ENCODE measurements at regions not wholly inside any gene's neighbourhood (a gene's known extent, or its start where the extent isn't known, plus 50 kb on each side); places are given as distances from the start of the nearest gene placed in this dataset.

GRCh38 chr10:43754569-43755260, 106.0 kb upstream of the ZNF32 start:
- DNase-seq: no peak

GRCh38 chr10:43753397-43754061, 104.8 kb upstream of the ZNF32 start:
- DNase-seq: no peak

GRCh38 chr10:43752682-43753081, 104.0 kb upstream of the ZNF32 start:
- no peak for DNase-seq

GRCh38 chr10:43751646-43752045, 103.0 kb upstream of the ZNF32 start:
- no peak for DNase-seq

- DNase-seq: no peak
Measured at GRCh38 chr10:43749940-43750552, 101.4 kb upstream of the ZNF32 start.

GRCh38 chr10:43749145-43749576, 100.5 kb upstream of the ZNF32 start:
- DNase-seq: no peak

- no peak for DNase-seq
Measured at GRCh38 chr10:43748560-43748959, 99.9 kb upstream of the ZNF32 start.

GRCh38 chr10:43746906-43747305, 98.2 kb upstream of the ZNF32 start:
- DNase-seq: no peak

GRCh38 chr10:43739161-43739560, 90.5 kb upstream of the ZNF32 start:
- no peak for DNase-seq

GRCh38 chr10:43737003-43737402, 88.3 kb upstream of the ZNF32 start:
- no peak for DNase-seq

- no peak for DNase-seq
Measured at GRCh38 chr10:43735907-43736306, 87.2 kb upstream of the ZNF32 start.

- no peak for DNase-seq
Measured at GRCh38 chr10:43734716-43735115, 86.0 kb upstream of the ZNF32 start.

- no peak for DNase-seq
Measured at GRCh38 chr10:43731486-43731885, 82.8 kb upstream of the ZNF32 start.

GRCh38 chr10:43728425-43728824, 79.7 kb upstream of the ZNF32 start:
- no peak for DNase-seq

- no peak for DNase-seq
Measured at GRCh38 chr10:43727935-43728334, 79.3 kb upstream of the ZNF32 start.

GRCh38 chr10:43715334-43715733, 66.7 kb upstream of the ZNF32 start:
- DNase-seq: no peak

GRCh38 chr10:43712821-43713584, 64.3 kb upstream of the ZNF32 start:
- DNase-seq: no peak

- no peak for DNase-seq
Measured at GRCh38 chr10:43710772-43711471, 62.2 kb upstream of the ZNF32 start.

GRCh38 chr10:43708262-43708661, 59.6 kb upstream of the ZNF32 start:
- no peak for DNase-seq

- no peak for DNase-seq
Measured at GRCh38 chr10:43707770-43708169, 59.1 kb upstream of the ZNF32 start.

- no peak for DNase-seq
Measured at GRCh38 chr10:43706166-43706565, 57.5 kb upstream of the ZNF32 start.

- no peak for DNase-seq
Measured at GRCh38 chr10:43703286-43703685, 54.6 kb upstream of the ZNF32 start.

GRCh38 chr10:43702936-43703281, 54.2 kb upstream of the ZNF32 start:
- no peak for DNase-seq
